GM12878 (cell line): ENCODE measurements at regions not wholly inside any gene's neighbourhood (a gene's known extent, or its start where the extent isn't known, plus 50 kb on each side); places are given as distances from the start of the nearest gene placed in this dataset.

Source experiments
- ATAC-seq: fragments of 200-7000 bp; cut with Tn5 transposase; 3 replicates; pipeline ENCODE4 v1.9.1; 2020; ENCODE audit warnings: mild to moderate bottlenecking, moderate library complexity
- BruUV-seq: library from RNA; stranded (reverse); fragments of 400-500 nt; replicated peaks from 2 replicates; lab custom pipeline; 2021; lab: Mats Ljungman, UMichigan
- CTCF ChIA-PET: fragments of 300-600 bp; sonication (Branson Sonifier 250); formaldehyde crosslinking; extraction: SDS; loops from one replicate; lab custom pipeline; 2021; ENCODE audit warnings: inconsistent platforms; lab: Yijun Ruan, JAX
- POLR2A ChIA-PET: fragments of 350-600 bp; formaldehyde crosslinking; extraction: SDS; loops from one replicate; lab custom pipeline; 2021; ENCODE audit warnings: inconsistent platforms; lab: Charles Lee
- RAD21 ChIA-PET: fragments of 300-600 bp; sonication (Branson Sonifier 250); formaldehyde crosslinking; loops from one replicate; lab custom pipeline; 2023; ENCODE audit warnings: antibody characterized with exemption; ENCODE audit not compliant: unreplicated experiment; lab: Charles Lee
- SMC1A ChIA-PET: fragments of 300-600 bp; sonication (Branson Sonifier 250); formaldehyde crosslinking; loops from one replicate; lab custom pipeline; 2023; ENCODE audit not compliant: unreplicated experiment, uncharacterized antibody; lab: Charles Lee
- DNase-seq: peaks from one replicate; pipeline ENCODE4 v3.0.0-alpha.2; 2011; ENCODE audit warnings: low read depth, low spot score
- FAIRE-seq: peaks from 3 replicates; lab custom pipeline; 2011; peaks lifted over from hg19 to GRCh38; lab: Jason Lieb, UNC
- H2AFZ ChIP-seq: 2 replicates; pipeline ENCODE4 v1.6.0; 2011; ENCODE audit warnings: low read depth, low read length, control low read depth; ENCODE audit not compliant: control insufficient read depth
- H3K27ac ChIP-seq: 2 replicates; pipeline ENCODE4 v1.5.1; 2011; ENCODE audit warnings: control low read depth; ENCODE audit not compliant: control insufficient read depth, insufficient read depth
- H3K27me3 ChIP-seq, 2 experiments: replicated peaks in 1 of 2; 2 replicates each; pipeline versions ENCODE4 v1.6.0 to v1.6.1; 2011; ENCODE audit warnings: low read length in 1 of 2; ENCODE audit not compliant: control insufficient read depth in 2 of 2, insufficient read depth in 2 of 2
- H3K36me3 ChIP-seq, 2 experiments: 2 replicates each; pipeline ENCODE4 v1.5.1; 2011; ENCODE audit warnings: low read length in 1 of 2; ENCODE audit not compliant: control insufficient read depth in 2 of 2, insufficient read depth in 2 of 2
- H3K4me1 ChIP-seq: 2 replicates; pipeline ENCODE4 v1.6.1; 2011; ENCODE audit warnings: mild to moderate bottlenecking, low read length, moderate library complexity, mixed read lengths; ENCODE audit not compliant: control insufficient read depth, insufficient read depth
- H3K4me2 ChIP-seq: 2 replicates; pipeline ENCODE4 v1.6.0; 2011; ENCODE audit warnings: control low read depth; ENCODE audit not compliant: control insufficient read depth, insufficient read depth
- H3K4me3 ChIP-seq: fragments of 200-600 bp; sonication (generic); 2 replicates; pipeline ENCODE4 v1.5.1; 2016
- H3K79me2 ChIP-seq: 2 replicates; pipeline ENCODE4 v1.6.0; 2011; ENCODE audit warnings: low read length; ENCODE audit not compliant: control insufficient read depth, insufficient read depth
- H3K9ac ChIP-seq: 2 replicates; pipeline ENCODE4 v1.8.0; 2011; ENCODE audit warnings: low read length, control low read depth, mixed read lengths; ENCODE audit not compliant: control insufficient read depth, insufficient read depth
- H3K9me3 ChIP-seq: replicated peaks from 3 replicates; pipeline ENCODE4 v1.5.1; 2011; ENCODE audit warnings: mild to moderate bottlenecking, low read length; ENCODE audit not compliant: control insufficient read depth, insufficient read depth
- H4K20me1 ChIP-seq: 2 replicates; pipeline ENCODE4 v1.6.0; 2011; ENCODE audit not compliant: control insufficient read depth, insufficient read depth
- BHLHE40 ChIP-seq, 2 experiments: fragments of 450-650 bp in 1 of 2; IDR thresholded peaks; 2 replicates each; pipeline ENCODE4 v1.6.1; 2011 to 2017; ENCODE audit warnings: low read depth in 2 of 2, borderline replicate concordance in 1 of 2, improper control_type of control experiment in 1 of 2, low read length in 1 of 2, mild to moderate bottlenecking in 1 of 2
- CBFB ChIP-seq: IDR thresholded peaks from 2 replicates; pipeline ENCODE4 v1.6.1; 2016; ENCODE audit warnings: antibody characterized with exemption, low read depth
- CHD4 ChIP-seq: fragments of 200-600 bp; sonication (generic); IDR thresholded peaks from 2 replicates; pipeline ENCODE4 v1.6.1; 2016; ENCODE audit warnings: mild to moderate bottlenecking
- GATAD2B ChIP-seq: fragments of 450-650 bp; conservative IDR thresholded peaks from 2 replicates; pipeline ENCODE4 v1.6.1; 2017; ENCODE audit warnings: low read depth, mild to moderate bottlenecking, moderate library complexity
- HDAC2 ChIP-seq: fragments of 200-600 bp; sonication (generic); IDR thresholded peaks from 2 replicates; pipeline ENCODE4 v1.6.1; 2017
- PAX8 ChIP-seq: fragments of 450-650 bp; IDR thresholded peaks from 2 replicates; pipeline ENCODE4 v1.6.1; 2017; ENCODE audit warnings: mild to moderate bottlenecking, moderate library complexity
- PML ChIP-seq: IDR thresholded peaks from 2 replicates; pipeline ENCODE4 v1.6.1; 2012; ENCODE audit warnings: low read length, inconsistent platforms
- POLR2AphosphoS5 ChIP-seq: IDR thresholded peaks from 2 replicates; pipeline ENCODE4 v1.6.1; 2011; ENCODE audit warnings: mild to moderate bottlenecking, low read length, inconsistent platforms
- RAD21 ChIP-seq: IDR thresholded peaks from 2 replicates; pipeline ENCODE4 v1.6.1; 2011; ENCODE audit warnings: mild to moderate bottlenecking, low read depth, low read length, moderate library complexity; ENCODE audit not compliant: insufficient read depth
- RBBP5 ChIP-seq: fragments of 200-600 bp; sonication (generic); conservative IDR thresholded peaks from 2 replicates; pipeline ENCODE4 v1.6.1; 2016
- SMC3 ChIP-seq: IDR thresholded peaks from 2 replicates; pipeline ENCODE4 v1.6.1; 2011; ENCODE audit warnings: low read length, improper control_type of control experiment, borderline replicate concordance
- SPI1 ChIP-seq: IDR thresholded peaks from 2 replicates; pipeline ENCODE4 v1.6.1; 2011; ENCODE audit warnings: low read depth, mild to moderate bottlenecking, low read length, moderate library complexity, borderline replicate concordance; ENCODE audit not compliant: insufficient read depth
- TAF1 ChIP-seq: IDR thresholded peaks from 2 replicates; pipeline ENCODE4 v1.6.1; 2011; ENCODE audit warnings: mild to moderate bottlenecking, low read depth, low read length, borderline replicate concordance
- YBX1 ChIP-seq: fragments of 450-650 bp; IDR thresholded peaks from 2 replicates; pipeline ENCODE4 v1.6.1; 2016; ENCODE audit warnings: antibody characterized with exemption
- ZNF622 ChIP-seq: fragments of 450-650 bp; IDR thresholded peaks from 2 replicates; pipeline ENCODE4 v1.6.1; 2017; ENCODE audit warnings: mild to moderate bottlenecking, inconsistent platforms
- WGBS: methylation state at CpG from one replicate; pipeline ENCODE4 v1.1.6; 2016; ENCODE audit warnings: low lambda C conversion rate; ENCODE audit not compliant: insufficient replicate concordance, insufficient coverage; ENCODE audit errors: missing lambda C conversion rate; 5-methylcytosine and 5-hydroxymethylcytosine counted together
- in situ Hi-C: fragments of 300-500 bp; cut with MboI; formaldehyde crosslinking; loops from 9 replicates; pipeline ENCODE4 v1.14.3; 2018; ENCODE audit warnings: mixed read lengths
- intact Hi-C: fragments of 100-400 bp; cut with micrococcal nuclease; formaldehyde crosslinking; loops from one replicate; pipeline ENCODE4 v1.14.2; 2022; ENCODE audit not compliant: unreplicated experiment
- TF ChIP-seq, protein P1 (sequence below): fragments of 450-650 bp; conservative IDR thresholded peaks from 2 replicates; pipeline ENCODE4 v1.6.1; 2017; ENCODE audit warnings: mild to moderate bottlenecking, moderate library complexity

DNA sequence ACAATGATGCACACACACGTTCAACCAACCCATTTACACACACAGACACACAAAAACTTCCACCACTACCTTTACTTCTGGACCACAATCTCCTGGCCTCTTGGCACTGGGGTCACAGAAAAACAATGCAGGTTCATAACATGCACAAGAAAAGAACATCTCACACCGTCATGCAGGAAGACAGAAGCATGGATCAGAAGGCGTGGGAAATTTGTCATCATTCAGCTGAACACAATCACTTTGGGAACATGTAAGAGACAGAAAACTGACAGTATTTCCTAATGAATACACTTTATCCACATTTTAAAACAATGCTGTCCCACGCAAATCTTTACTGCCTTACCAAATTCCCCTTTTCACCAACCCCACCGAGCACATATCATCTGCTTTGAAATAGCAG lies 501.9 kb upstream of the KLHL29 start:
- ChIA-PET POLR2A (no interaction called here), RAD21 (no interaction called here)

DNA sequence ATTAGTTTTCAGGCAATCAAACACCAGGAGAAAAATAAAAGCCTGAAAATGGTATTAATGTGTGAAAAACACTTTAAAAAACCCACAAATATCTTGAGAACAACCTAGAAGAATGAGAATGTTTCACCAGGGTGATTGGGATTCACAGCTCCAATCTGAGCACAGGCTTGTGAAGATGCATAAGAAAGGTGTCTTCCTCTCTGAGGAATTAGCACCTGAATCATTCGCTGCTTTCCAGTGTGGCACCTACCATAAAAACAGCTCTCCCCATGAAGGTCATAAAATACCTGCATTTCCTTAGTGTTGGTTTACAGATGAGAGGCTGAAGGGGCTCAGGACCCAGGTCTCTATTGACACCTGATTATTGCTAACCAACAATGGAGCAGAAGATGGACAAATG lies 499.7 kb upstream of the KLHL29 start:
- DNase-seq (no peak), ATAC-seq (no peak), FAIRE-seq (no peak)
- intact Hi-C loops, result no loop called here
- H3K9ac ChIP-seq, result no peak overlapping the region
- no peak overlapping the region for H2AFZ ChIP-seq
- ChIA-PET POLR2A (no interaction called here), SMC1A (no interaction called here), RAD21 (no interaction called here), CTCF (no interaction called here)
- 0% methylated on average over 1 of the region's 1 CpG for WGBS
- H4K20me1 ChIP-seq, result no peaks in the 10 kb centered on the region
- H3K36me3 ChIP-seq, result no peaks in the 10 kb centered on the region
- H3K27ac ChIP-seq, result no peak overlapping the region
- BruUV-seq, result no TSS peak
- no peaks in the 10 kb centered on the region for H3K79me2 ChIP-seq
- H3K9me3 ChIP-seq, result no peaks in the 10 kb centered on the region
- no peaks in the 10 kb centered on the region for H3K27me3 ChIP-seq
- no peak overlapping the region for H3K4me2 ChIP-seq
- in situ Hi-C loops, result no loop called here
- no peak overlapping the region for H3K4me3 ChIP-seq
- H3K4me1 ChIP-seq, result no peaks in the 10 kb centered on the region
- no peak for TF ChIP-seq CBFB
- no peak for TF ChIP-seq SMC3
- no peak for TF ChIP-seq POLR2AphosphoS5
- no peak for TF ChIP-seq GATAD2B
- no peak for TF ChIP-seq SPI1
- no peak for TF ChIP-seq YBX1
- no peak for TF ChIP-seq PML
- TF ChIP-seq, protein P1, sequence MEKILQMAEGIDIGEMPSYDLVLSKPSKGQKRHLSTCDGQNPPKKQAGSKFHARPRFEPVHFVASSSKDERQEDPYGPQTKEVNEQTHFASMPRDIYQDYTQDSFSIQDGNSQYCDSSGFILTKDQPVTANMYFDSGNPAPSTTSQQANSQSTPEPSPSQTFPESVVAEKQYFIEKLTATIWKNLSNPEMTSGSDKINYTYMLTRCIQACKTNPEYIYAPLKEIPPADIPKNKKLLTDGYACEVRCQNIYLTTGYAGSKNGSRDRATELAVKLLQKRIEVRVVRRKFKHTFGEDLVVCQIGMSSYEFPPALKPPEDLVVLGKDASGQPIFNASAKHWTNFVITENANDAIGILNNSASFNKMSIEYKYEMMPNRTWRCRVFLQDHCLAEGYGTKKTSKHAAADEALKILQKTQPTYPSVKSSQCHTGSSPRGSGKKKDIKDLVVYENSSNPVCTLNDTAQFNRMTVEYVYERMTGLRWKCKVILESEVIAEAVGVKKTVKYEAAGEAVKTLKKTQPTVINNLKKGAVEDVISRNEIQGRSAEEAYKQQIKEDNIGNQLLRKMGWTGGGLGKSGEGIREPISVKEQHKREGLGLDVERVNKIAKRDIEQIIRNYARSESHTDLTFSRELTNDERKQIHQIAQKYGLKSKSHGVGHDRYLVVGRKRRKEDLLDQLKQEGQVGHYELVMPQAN, result no peak

More for the DNA sequence above, 501.9 kb upstream of the KLHL29 start:
- intact Hi-C loops (no loop called here), in situ Hi-C loops (no loop called here)
- FAIRE-seq, result no peak
- TF ChIP-seq RAD21, result no peak
- no peak for TF ChIP-seq ZNF622
- TF ChIP-seq CHD4, result no peak
- no peak for TF ChIP-seq HDAC2
- TF ChIP-seq RBBP5, result no peak
- TF ChIP-seq TAF1, result no peak
- TF ChIP-seq, protein P1, result no peak
- TF ChIP-seq PAX8, result no peak
- no peak for TF ChIP-seq BHLHE40 (IDR thresholded peaks at IDR 0.05; ENCODE audit: borderline replicate concordance in 1 of 2, low read depth in 2 of 2, low read length in 1 of 2)
- H3K27ac ChIP-seq, result no peak overlapping the region
- SMC1A ChIA-PET, result no interaction called here
- no peaks in the 10 kb centered on the region for H3K9me3 ChIP-seq
- no peak overlapping the region for H3K4me3 ChIP-seq
- no peaks in the 10 kb centered on the region for H3K36me3 ChIP-seq
- no peak for ATAC-seq
- no peaks in the 10 kb centered on the region for H3K79me2 ChIP-seq
- no TSS peak for BruUV-seq
- DNase-seq, result no peak
- H3K4me1 ChIP-seq, result no peaks in the 10 kb centered on the region
- H4K20me1 ChIP-seq, result no peaks in the 10 kb centered on the region
- no peak overlapping the region for H3K4me2 ChIP-seq
- no peak overlapping the region for H2AFZ ChIP-seq
- no peak overlapping the region for H3K9ac ChIP-seq
- 1% methylated on average over 5 of the region's 5 CpGs for whole genome bisulfite sequencing
- H3K27me3 ChIP-seq, result no peaks in the 10 kb centered on the region
- CTCF ChIA-PET, result interaction anchor here (1.3 kb wide), 1 partner anchor 22 kb away, joined by 3 read pairs; no protein-coding TSS in a partner anchor
